ENCODE measurements at regions not wholly inside any gene's neighbourhood (a gene's known extent, or its start where the extent isn't known, plus 50 kb on each side); places are given as distances from the start of the nearest gene placed in this dataset.

DNA sequence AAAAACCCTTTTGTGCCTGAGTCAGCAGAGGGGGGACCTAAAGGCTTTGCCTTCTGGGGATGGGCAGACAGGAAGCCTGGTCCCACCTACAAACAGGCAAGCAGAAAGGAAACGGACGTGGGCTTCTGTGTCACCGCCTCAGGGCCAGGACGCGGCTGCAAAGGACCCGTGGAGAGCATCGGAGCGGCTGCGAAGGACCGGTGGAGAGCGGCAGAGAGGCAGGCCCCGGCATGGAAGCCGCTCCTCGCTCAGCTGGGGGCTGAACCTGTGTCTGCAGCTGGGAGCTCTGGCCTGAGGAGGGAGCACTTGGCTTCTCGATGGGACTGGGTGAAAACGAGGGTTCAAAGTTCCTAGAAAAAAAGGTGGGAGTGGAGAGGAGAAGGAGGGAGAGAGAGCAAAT lies 125.4 kb upstream of the PPP2R2D start:
- peaks cover 25% of the 10 kb centered on the region for H3K9me3 ChIP-seq (ENCODE audit: low read depth, low read length, poor library complexity, severe bottlenecking)
- H3K27me3 ChIP-seq (replicated peaks; ENCODE audit: insufficient read depth, low read depth, low read length, poor library complexity), result no peaks in the 10 kb centered on the region
- no peaks in the 10 kb centered on the region for H3K36me3 ChIP-seq (ENCODE audit: insufficient read depth, low read length, poor library complexity, severe bottlenecking)
- BruUV-seq (replicated peaks), result no TSS peak
- POLR2A ChIA-PET (ENCODE audit: low non-redundant PET), result no interaction called here
- no peaks in the 10 kb centered on the region for H3K4me1 ChIP-seq (ENCODE audit: insufficient read depth, low read length, poor library complexity, severe bottlenecking)
- H3K4me3 ChIP-seq (ENCODE audit: low read depth, low read length, poor library complexity, severe bottlenecking), result no peak overlapping the region
- TF ChIP-seq EZH2 (IDR thresholded peaks at IDR 0.05; ENCODE audit: borderline replicate concordance, low read depth, low read length, poor library complexity, severe bottlenecking), result no peak
- TF ChIP-seq CTCF (conservative IDR thresholded peaks at IDR 0.05; ENCODE audit: low read depth, low read length), result no peak
- H3K27ac ChIP-seq (ENCODE audit: low read depth, low read length, poor library complexity, severe bottlenecking), result no peak overlapping the region
- CTCF ChIA-PET, result interaction anchor here (0.5 kb wide), 1 partner anchor 15 kb away, joined by 3 read pairs; no protein-coding TSS in a partner anchor
- intact Hi-C loops (cut with micrococcal nuclease; ENCODE audit: unreplicated experiment), result no loop called here
- DNase-seq (ENCODE audit: low spot score), result no peak

- H3K36me3 ChIP-seq (ENCODE audit: insufficient read depth, low read length, poor library complexity, severe bottlenecking), result no peaks in the 10 kb centered on the region
- intact Hi-C loops (cut with micrococcal nuclease; ENCODE audit: unreplicated experiment), result no loop called here
- ChIA-PET CTCF (no interaction called here), POLR2A (ENCODE audit: low non-redundant PET) (no interaction called here)
- no peak for TF ChIP-seq CTCF (conservative IDR thresholded peaks at IDR 0.05; ENCODE audit: low read depth, low read length)
- TF ChIP-seq EZH2 (IDR thresholded peaks at IDR 0.05; ENCODE audit: borderline replicate concordance, low read depth, low read length, poor library complexity, severe bottlenecking), result no peak
- no TSS peak for BruUV-seq (replicated peaks)
- no peaks in the 10 kb centered on the region for H3K4me1 ChIP-seq (ENCODE audit: insufficient read depth, low read length, poor library complexity, severe bottlenecking)
- DNase-seq (ENCODE audit: low spot score), result no peak
- no peak overlapping the region for H3K4me3 ChIP-seq (ENCODE audit: low read depth, low read length, poor library complexity, severe bottlenecking)
- peaks cover 25% of the 10 kb centered on the region for H3K9me3 ChIP-seq (ENCODE audit: low read depth, low read length, poor library complexity, severe bottlenecking)
- no peaks in the 10 kb centered on the region for H3K27me3 ChIP-seq (replicated peaks; ENCODE audit: insufficient read depth, low read depth, low read length, poor library complexity)
- no peak overlapping the region for H3K27ac ChIP-seq (ENCODE audit: low read depth, low read length, poor library complexity, severe bottlenecking)
These were observed 125.0 kb upstream of the PPP2R2D start for GRCh38 chr10:131775833-131776232.

- BruUV-seq (replicated peaks), result no TSS peak
- Histone ChIP-seq H3K4me3 (ENCODE audit: low read depth, low read length, poor library complexity, severe bottlenecking) (no peak overlapping the region), H3K27me3 (replicated peaks; ENCODE audit: insufficient read depth, low read depth, low read length, poor library complexity) (no peaks in the 10 kb centered on the region), H3K27ac (ENCODE audit: low read depth, low read length, poor library complexity, severe bottlenecking) (no peak overlapping the region), H3K9me3 (ENCODE audit: low read depth, low read length, poor library complexity, severe bottlenecking) (peaks cover 25% of the 10 kb centered on the region), H3K36me3 (ENCODE audit: insufficient read depth, low read length, poor library complexity, severe bottlenecking) (no peaks in the 10 kb centered on the region), H3K4me1 (ENCODE audit: insufficient read depth, low read length, poor library complexity, severe bottlenecking) (no peaks in the 10 kb centered on the region)
- POLR2A ChIA-PET (ENCODE audit: low non-redundant PET), result no interaction called here
- DNase-seq (ENCODE audit: low spot score), result no peak
- intact Hi-C loops (cut with micrococcal nuclease; ENCODE audit: unreplicated experiment), result no loop called here
- CTCF ChIA-PET, result no interaction called here
- TF ChIP-seq EZH2 (IDR thresholded peaks at IDR 0.05; ENCODE audit: borderline replicate concordance, low read depth, low read length, poor library complexity, severe bottlenecking) (no peak), CTCF (conservative IDR thresholded peaks at IDR 0.05; ENCODE audit: low read depth, low read length) (no peak)
These were observed 124.3 kb upstream of the PPP2R2D start for GRCh38 chr10:131776496-131776895.
